ENCODE measurements at regions not wholly inside any gene's neighbourhood (a gene's known extent, or its start where the extent isn't known, plus 50 kb on each side); places are given as distances from the start of the nearest gene placed in this dataset.

GRCh38 chr1:147084273-147085096 is 87.8 kb downstream of the PRKAB2 start:
- H4K20me1 ChIP-seq (ENCODE audit: insufficient read depth), result no peaks in the 10 kb centered on the region
- H3K9ac ChIP-seq (ENCODE audit: low read length), result no peak overlapping the region
- H3K27me3 ChIP-seq (ENCODE audit: insufficient read depth, low read length), result peaks cover 8% of the 10 kb centered on the region; the same call in 1 of the 2 replicates
- H3K36me3 ChIP-seq (ENCODE audit: control insufficient read depth in 1 of 2, insufficient read depth in 2 of 2, low read length in 2 of 2), result no peaks in the 10 kb centered on the region
- ChIA-PET CTCF (no interaction called here), RAD21 (ENCODE audit: low non-redundant PET in 1 of 2, low total read pairs in 2 of 2, uncharacterized antibody in 2 of 2, unreplicated experiment in 2 of 2) (no interaction called here), POLR2A (no interaction called here)
- H3K9me3 ChIP-seq (ENCODE audit: control insufficient read depth in 1 of 2, insufficient read depth in 1 of 2, low read depth in 1 of 2, low read length in 2 of 2), result no peaks in the 10 kb centered on the region
- H2AFZ ChIP-seq (ENCODE audit: low read depth, low read length, poor library complexity, severe bottlenecking), result no peak overlapping the region
- no peaks in the 10 kb centered on the region for H3K4me1 ChIP-seq (ENCODE audit: control insufficient read depth in 1 of 2, insufficient read depth in 2 of 2, low read length in 2 of 2)
- DNase-seq (ENCODE audit: low read depth, low spot score) (no peak), ATAC-seq (no peak)
- H3K4me2 ChIP-seq (ENCODE audit: low read length), result no peak overlapping the region
- H3K4me3 ChIP-seq (replicated peaks in 1 of 2; ENCODE audit: low read depth in 1 of 2, low read length in 2 of 2), result no peak overlapping the region
- TF ChIP-seq ZFX (IDR thresholded peaks at IDR 0.05), result no peak
- no peak for TF ChIP-seq TCF7L2 (IDR thresholded peaks at IDR 0.05; ENCODE audit: borderline replicate concordance, extremely low read depth, insufficient read depth, insufficient read length)
- no peak for TF ChIP-seq FOSL1 (IDR thresholded peaks at IDR 0.05; ENCODE audit: low read depth)
- TF ChIP-seq EZH2phosphoT487 (IDR thresholded peaks at IDR 0.05; ENCODE audit: borderline replicate concordance), result no peak
- TF ChIP-seq, protein P1, sequence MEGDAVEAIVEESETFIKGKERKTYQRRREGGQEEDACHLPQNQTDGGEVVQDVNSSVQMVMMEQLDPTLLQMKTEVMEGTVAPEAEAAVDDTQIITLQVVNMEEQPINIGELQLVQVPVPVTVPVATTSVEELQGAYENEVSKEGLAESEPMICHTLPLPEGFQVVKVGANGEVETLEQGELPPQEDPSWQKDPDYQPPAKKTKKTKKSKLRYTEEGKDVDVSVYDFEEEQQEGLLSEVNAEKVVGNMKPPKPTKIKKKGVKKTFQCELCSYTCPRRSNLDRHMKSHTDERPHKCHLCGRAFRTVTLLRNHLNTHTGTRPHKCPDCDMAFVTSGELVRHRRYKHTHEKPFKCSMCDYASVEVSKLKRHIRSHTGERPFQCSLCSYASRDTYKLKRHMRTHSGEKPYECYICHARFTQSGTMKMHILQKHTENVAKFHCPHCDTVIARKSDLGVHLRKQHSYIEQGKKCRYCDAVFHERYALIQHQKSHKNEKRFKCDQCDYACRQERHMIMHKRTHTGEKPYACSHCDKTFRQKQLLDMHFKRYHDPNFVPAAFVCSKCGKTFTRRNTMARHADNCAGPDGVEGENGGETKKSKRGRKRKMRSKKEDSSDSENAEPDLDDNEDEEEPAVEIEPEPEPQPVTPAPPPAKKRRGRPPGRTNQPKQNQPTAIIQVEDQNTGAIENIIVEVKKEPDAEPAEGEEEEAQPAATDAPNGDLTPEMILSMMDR (IDR thresholded peaks at IDR 0.05 in 2 of 3, conservative IDR thresholded peaks at IDR 0.05 in 1 of 3; ENCODE audit: borderline replicate concordance in 1 of 3, insufficient read depth in 1 of 3, low read depth in 2 of 3, low read length in 2 of 3), result no peak
- TF ChIP-seq ZNF274 (IDR thresholded peaks at IDR 0.05; ENCODE audit: low read depth, low read length), result no peak
- no peaks in the 10 kb centered on the region for H3K9me2 ChIP-seq (ENCODE audit: insufficient read depth)
- no peaks in the 10 kb centered on the region for H3K79me2 ChIP-seq (ENCODE audit: insufficient read depth, low read length)
- H3K27ac ChIP-seq (ENCODE audit: low read depth, low read length), result no peak overlapping the region
- intact Hi-C loops (cut with micrococcal nuclease), result no loop called here
- no TSS peak for BruUV-seq (replicated peaks)

GRCh38 chr1:147083919-147084272 is 88.4 kb downstream of the PRKAB2 start:
- H3K27ac ChIP-seq (ENCODE audit: low read depth, low read length), result no peak overlapping the region
- H3K9me2 ChIP-seq (ENCODE audit: insufficient read depth), result no peaks in the 10 kb centered on the region
- no peaks in the 10 kb centered on the region for H3K79me2 ChIP-seq (ENCODE audit: insufficient read depth, low read length)
- H3K4me2 ChIP-seq (ENCODE audit: low read length), result no peak overlapping the region
- H3K4me1 ChIP-seq (ENCODE audit: control insufficient read depth in 1 of 2, insufficient read depth in 2 of 2, low read length in 2 of 2), result no peaks in the 10 kb centered on the region
- no peaks in the 10 kb centered on the region for H3K36me3 ChIP-seq (ENCODE audit: control insufficient read depth in 1 of 2, insufficient read depth in 2 of 2, low read length in 2 of 2)
- ChIA-PET RAD21 (ENCODE audit: low non-redundant PET in 1 of 2, low total read pairs in 2 of 2, uncharacterized antibody in 2 of 2, unreplicated experiment in 2 of 2) (no interaction called here), POLR2A (no interaction called here), CTCF (no interaction called here)
- H3K4me3 ChIP-seq (replicated peaks in 1 of 2; ENCODE audit: low read depth in 1 of 2, low read length in 2 of 2), result no peak overlapping the region
- ATAC-seq (no peak), DNase-seq (ENCODE audit: low read depth, low spot score) (no peak)
- H4K20me1 ChIP-seq (ENCODE audit: insufficient read depth), result no peaks in the 10 kb centered on the region
- BruUV-seq (replicated peaks), result no TSS peak
- intact Hi-C loops (cut with micrococcal nuclease), result no loop called here
- no peak for TF ChIP-seq FOSL1 (IDR thresholded peaks at IDR 0.05; ENCODE audit: low read depth)
- TF ChIP-seq, protein P2, sequence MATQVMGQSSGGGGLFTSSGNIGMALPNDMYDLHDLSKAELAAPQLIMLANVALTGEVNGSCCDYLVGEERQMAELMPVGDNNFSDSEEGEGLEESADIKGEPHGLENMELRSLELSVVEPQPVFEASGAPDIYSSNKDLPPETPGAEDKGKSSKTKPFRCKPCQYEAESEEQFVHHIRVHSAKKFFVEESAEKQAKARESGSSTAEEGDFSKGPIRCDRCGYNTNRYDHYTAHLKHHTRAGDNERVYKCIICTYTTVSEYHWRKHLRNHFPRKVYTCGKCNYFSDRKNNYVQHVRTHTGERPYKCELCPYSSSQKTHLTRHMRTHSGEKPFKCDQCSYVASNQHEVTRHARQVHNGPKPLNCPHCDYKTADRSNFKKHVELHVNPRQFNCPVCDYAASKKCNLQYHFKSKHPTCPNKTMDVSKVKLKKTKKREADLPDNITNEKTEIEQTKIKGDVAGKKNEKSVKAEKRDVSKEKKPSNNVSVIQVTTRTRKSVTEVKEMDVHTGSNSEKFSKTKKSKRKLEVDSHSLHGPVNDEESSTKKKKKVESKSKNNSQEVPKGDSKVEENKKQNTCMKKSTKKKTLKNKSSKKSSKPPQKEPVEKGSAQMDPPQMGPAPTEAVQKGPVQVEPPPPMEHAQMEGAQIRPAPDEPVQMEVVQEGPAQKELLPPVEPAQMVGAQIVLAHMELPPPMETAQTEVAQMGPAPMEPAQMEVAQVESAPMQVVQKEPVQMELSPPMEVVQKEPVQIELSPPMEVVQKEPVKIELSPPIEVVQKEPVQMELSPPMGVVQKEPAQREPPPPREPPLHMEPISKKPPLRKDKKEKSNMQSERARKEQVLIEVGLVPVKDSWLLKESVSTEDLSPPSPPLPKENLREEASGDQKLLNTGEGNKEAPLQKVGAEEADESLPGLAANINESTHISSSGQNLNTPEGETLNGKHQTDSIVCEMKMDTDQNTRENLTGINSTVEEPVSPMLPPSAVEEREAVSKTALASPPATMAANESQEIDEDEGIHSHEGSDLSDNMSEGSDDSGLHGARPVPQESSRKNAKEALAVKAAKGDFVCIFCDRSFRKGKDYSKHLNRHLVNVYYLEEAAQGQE (IDR thresholded peaks at IDR 0.05; ENCODE audit: low read depth), result no peak
- no peak for TF ChIP-seq SRF (IDR thresholded peaks at IDR 0.05; ENCODE audit: low read depth)
- TF ChIP-seq ZNF274 (IDR thresholded peaks at IDR 0.05; ENCODE audit: low read depth, low read length), result no peak
- TF ChIP-seq CBX3 (IDR thresholded peaks at IDR 0.05; ENCODE audit: low read depth), result no peak
- TF ChIP-seq MAX (IDR thresholded peaks at IDR 0.05), result no peak
- no peak for TF ChIP-seq EZH2phosphoT487 (IDR thresholded peaks at IDR 0.05; ENCODE audit: borderline replicate concordance)
- no peak for TF ChIP-seq POLR2AphosphoS5 (IDR thresholded peaks at IDR 0.05; ENCODE audit: low read depth, low read length)
- TF ChIP-seq YY1 (IDR thresholded peaks at IDR 0.05; ENCODE audit: extremely low read depth, insufficient replicate concordance, low read depth, low read length), result no peak
- no peak for TF ChIP-seq ELF1 (IDR thresholded peaks at IDR 0.05; ENCODE audit: borderline replicate concordance, low read depth)
- no peak overlapping the region for H2AFZ ChIP-seq (ENCODE audit: low read depth, low read length, poor library complexity, severe bottlenecking)
- peaks cover 8% of the 10 kb centered on the region; the same call in 1 of the 2 replicates for H3K27me3 ChIP-seq (ENCODE audit: insufficient read depth, low read length)
- no peak overlapping the region for H3K9ac ChIP-seq (ENCODE audit: low read length)
- H3K9me3 ChIP-seq (ENCODE audit: control insufficient read depth in 1 of 2, insufficient read depth in 1 of 2, low read depth in 1 of 2, low read length in 2 of 2), result no peaks in the 10 kb centered on the region
